Stimulated activated CD4-positive, alpha-beta T cell treated with anti-CD3 and anti-CD28 coated beads, Interleukin-2, amount 100 ng/mL, for 48 hours (primary cell): ENCODE measurements at regions not wholly inside any gene's neighbourhood (a gene's known extent, or its start where the extent isn't known, plus 50 kb on each side); places are given as distances from the start of the nearest gene placed in this dataset.

ENCODE experiments used
- DNase-seq, 2 donors: peaks; one replicate each; pipeline ENCODE4 v3.0.0-alpha.2; 2020

- no peak for DNase-seq
Observed at GRCh38 chr15:39131609-39132008, 449.3 kb upstream of the THBS1 start.

- DNase-seq, result no peak
Observed at GRCh38 chr15:39132070-39132469, 448.8 kb upstream of the THBS1 start.

- DNase-seq, result no peak
Observed at GRCh38 chr15:39132954-39133600, 447.8 kb upstream of the THBS1 start.

- no peak for DNase-seq
Observed at GRCh38 chr15:39134282-39134681, 446.6 kb upstream of the THBS1 start.

GRCh38 chr15:39135989-39136388 lies 444.9 kb upstream of the THBS1 start:
- no peak for DNase-seq

- no peak for DNase-seq
Observed at GRCh38 chr15:39139431-39140059, 441.3 kb upstream of the THBS1 start.

- DNase-seq, result no peak
Observed at GRCh38 chr15:39140060-39140604, 440.7 kb upstream of the THBS1 start.

- DNase-seq, result no peak
Observed at GRCh38 chr15:39142500-39142899, 438.4 kb upstream of the THBS1 start.

- no peak for DNase-seq
Observed at GRCh38 chr15:39143479-39143878, 437.4 kb upstream of the THBS1 start.

GRCh38 chr15:39144051-39144450 lies 436.8 kb upstream of the THBS1 start:
- no peak for DNase-seq

- no peak for DNase-seq
Observed at GRCh38 chr15:39144613-39145499, 436.0 kb upstream of the THBS1 start.

- no peak for DNase-seq
Observed at GRCh38 chr15:39145854-39146625, 434.8 kb upstream of the THBS1 start.

- no peak for DNase-seq
Observed at GRCh38 chr15:39149636-39150150, 431.2 kb upstream of the THBS1 start.

GRCh38 chr15:39151545-39151944 lies 429.3 kb upstream of the THBS1 start:
- no peak for DNase-seq

GRCh38 chr15:39153058-39153714 lies 427.7 kb upstream of the THBS1 start:
- DNase-seq, result no peak

GRCh38 chr15:39153716-39154115 lies 427.2 kb upstream of the THBS1 start:
- DNase-seq, result no peak

- no peak for DNase-seq
Observed at GRCh38 chr15:39154227-39154638, 426.6 kb upstream of the THBS1 start.

GRCh38 chr15:39154776-39155175 lies 426.1 kb upstream of the THBS1 start:
- no peak for DNase-seq

- DNase-seq, result no peak
Observed at GRCh38 chr15:39156166-39156565, 424.7 kb upstream of the THBS1 start.

- DNase-seq, result no peak
Observed at GRCh38 chr15:39156646-39157250, 424.1 kb upstream of the THBS1 start.

- DNase-seq, result no peak
Observed at GRCh38 chr15:39157882-39158281, 423.0 kb upstream of the THBS1 start.

GRCh38 chr15:39159833-39160232 lies 421.0 kb upstream of the THBS1 start:
- DNase-seq, result no peak
